ENCODE measurements at regions not wholly inside any gene's neighbourhood (a gene's known extent, or its start where the extent isn't known, plus 50 kb on each side); places are given as distances from the start of the nearest gene placed in this dataset.
"Not testable (repeated sequence)": the region's sequence is repeated elsewhere in the genome, so short reads cannot be mapped to it uniquely, and the experiment has no call there.

DNA sequence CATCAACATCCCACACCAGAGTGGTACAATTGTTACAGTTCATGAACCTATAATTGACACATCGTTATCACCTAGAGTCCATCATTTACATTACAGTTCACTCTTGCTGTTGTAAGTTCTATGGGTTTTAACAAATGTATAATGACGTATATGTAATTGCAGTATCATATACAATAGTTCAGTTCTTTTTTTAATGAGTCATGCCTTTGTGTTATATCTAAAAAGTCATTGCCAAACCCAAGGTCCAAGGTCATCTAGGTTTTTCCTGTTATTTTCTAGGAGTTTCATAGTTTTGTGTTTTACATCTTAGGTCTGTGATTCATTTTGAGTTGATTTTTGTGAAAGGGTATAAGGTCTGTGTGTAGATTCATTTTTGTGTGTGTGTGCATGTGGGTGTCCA is 160.9 kb upstream of the GALNT15 start:
- Histone ChIP-seq H3K56ac (ENCODE audit: insufficient read length, low read depth, low read length) (no peak overlapping the region), H2BK5ac (ENCODE audit: insufficient read length, low read length) (no peak overlapping the region), H3K23ac (ENCODE audit: insufficient read length, low read depth, low read length) (no peak overlapping the region), H3K79me1 (ENCODE audit: insufficient read depth, low read depth, low read length, poor library complexity, severe bottlenecking) (no peaks in the 10 kb centered on the region), H3K4me2 (ENCODE audit: insufficient read depth, insufficient read length, low read length) (no peak overlapping the region), H3K79me2 (ENCODE audit: insufficient read depth, low read length) (no peaks in the 10 kb centered on the region), H2BK12ac (ENCODE audit: insufficient read length, low read depth, low read length) (no peak overlapping the region), H2BK120ac (ENCODE audit: low read depth, low read length, poor library complexity, severe bottlenecking) (no peak overlapping the region), H3K14ac (ENCODE audit: insufficient read depth, low read length) (no peak overlapping the region), H2BK20ac (ENCODE audit: low read depth, low read length, poor library complexity, severe bottlenecking) (no peak overlapping the region), H3K23me2 (ENCODE audit: insufficient read length, low read depth, low read length, poor library complexity, severe bottlenecking) (no peaks in the 10 kb centered on the region), H3K4me1 (ENCODE audit: insufficient read depth, low read length) (no peaks in the 10 kb centered on the region), H3K27ac (ENCODE audit: insufficient read length, low read depth, low read length) (no peak overlapping the region), H2BK15ac (ENCODE audit: low read depth, low read length) (no peak overlapping the region), H4K20me1 (ENCODE audit: control insufficient read depth, insufficient read depth, insufficient read length) (no peaks in the 10 kb centered on the region), H4K5ac (ENCODE audit: insufficient read length, low read depth, low read length) (no peak overlapping the region), H2AFZ (ENCODE audit: low read length) (no peak overlapping the region), H3T11ph (ENCODE audit: low read length) (no peak overlapping the region), H3K9ac (ENCODE audit: extremely low read depth, insufficient read length, low read length) (no peak overlapping the region), H4K91ac (ENCODE audit: insufficient read length, low read depth, low read length) (no peak overlapping the region), H3K18ac (ENCODE audit: insufficient read length, low read depth, low read length) (no peak overlapping the region), H2AK5ac (ENCODE audit: insufficient read length, low read length) (no peak overlapping the region), H3K9me3 (ENCODE audit: control insufficient read depth, low read depth, low read length) (no peaks in the 10 kb centered on the region), H3K27me3 (ENCODE audit: insufficient read depth, low read length) (no peaks in the 10 kb centered on the region), H3K4ac (ENCODE audit: low read depth, low read length) (no peak overlapping the region), H4K8ac (replicated peaks; ENCODE audit: insufficient read length, low read depth, low read length) (no peak overlapping the region)
- peaks cover 0 to 6% of the 10 kb centered on the region in 2 experiments; a peak in 2 of 4 replicates for H3K4me1 Mint-ChIP-seq
- H3K4me3 Mint-ChIP-seq, result no peak overlapping the region
- no peak overlapping the region for H3K27ac Mint-ChIP-seq
- no peaks in the 10 kb centered on the region for H3K36me3 Mint-ChIP-seq (ENCODE audit: insufficient read depth in 1 of 3, low read depth in 3 of 3)
- no CpG with 5 or more reads among the region's 2 CpGs for WGBS (ENCODE audit: extremely low coverage, insufficient read length, low lambda C conversion rate)
- TF ChIP-seq CTCF (conservative IDR thresholded peaks at IDR 0.05), result no peak
- peaks cover 0 to 1% of the 10 kb centered on the region in 2 experiments; a peak in 2 of 5 replicates for H3K9me3 Mint-ChIP-seq
- peaks cover 2% of the 10 kb centered on the region for H3K27me3 Mint-ChIP-seq (ENCODE audit: low read depth)
- DNase-seq, result no peak

DNA sequence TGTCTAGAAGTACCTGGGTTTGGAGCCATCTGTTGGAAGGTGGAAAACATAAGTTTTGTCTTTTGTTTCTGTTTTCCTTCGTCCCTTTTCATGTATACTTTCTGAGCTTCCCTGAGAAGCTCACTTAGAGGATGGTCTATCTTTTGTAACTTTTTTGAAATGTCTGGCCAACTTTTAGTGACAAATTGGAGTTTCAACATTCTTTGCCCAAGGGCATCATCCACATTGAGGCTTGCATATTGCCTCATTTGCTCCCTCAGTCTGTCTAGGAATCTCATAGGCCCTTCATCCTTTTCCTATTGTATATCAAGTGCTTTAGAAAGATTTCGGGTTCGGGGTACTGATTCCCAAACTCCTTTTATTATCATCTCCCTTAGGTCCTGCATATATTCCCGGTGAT is 152.7 kb upstream of the GALNT15 start:
- H3K4ac ChIP-seq (ENCODE audit: low read depth, low read length); H3K23me2 ChIP-seq (ENCODE audit: insufficient read length, low read depth, low read length, poor library complexity, severe bottlenecking); H3K4me1 ChIP-seq (ENCODE audit: insufficient read depth, low read length); H3K9ac ChIP-seq (ENCODE audit: extremely low read depth, insufficient read length, low read length); H3K79me2 ChIP-seq (ENCODE audit: insufficient read depth, low read length); H3K27ac ChIP-seq (ENCODE audit: insufficient read length, low read depth, low read length); H2BK20ac ChIP-seq (ENCODE audit: low read depth, low read length, poor library complexity, severe bottlenecking); H3K4me1 Mint-ChIP-seq; H3K27ac Mint-ChIP-seq; H3K27me3 ChIP-seq (ENCODE audit: insufficient read depth, low read length); H3K14ac ChIP-seq (ENCODE audit: insufficient read depth, low read length); H2AFZ ChIP-seq (ENCODE audit: low read length); H3K4me3 Mint-ChIP-seq; H3K9me3 Mint-ChIP-seq; H2BK12ac ChIP-seq (ENCODE audit: insufficient read length, low read depth, low read length); H2BK5ac ChIP-seq (ENCODE audit: insufficient read length, low read length); H2BK15ac ChIP-seq (ENCODE audit: low read depth, low read length); DNase-seq; H4K8ac ChIP-seq (replicated peaks; ENCODE audit: insufficient read length, low read depth, low read length); H2AK5ac ChIP-seq (ENCODE audit: insufficient read length, low read length); H2BK120ac ChIP-seq (ENCODE audit: low read depth, low read length, poor library complexity, severe bottlenecking); H3T11ph ChIP-seq (ENCODE audit: low read length); H3K23ac ChIP-seq (ENCODE audit: insufficient read length, low read depth, low read length); H3K4me2 ChIP-seq (ENCODE audit: insufficient read depth, insufficient read length, low read length); H4K5ac ChIP-seq (ENCODE audit: insufficient read length, low read depth, low read length); H4K91ac ChIP-seq (ENCODE audit: insufficient read length, low read depth, low read length); H3K56ac ChIP-seq (ENCODE audit: insufficient read length, low read depth, low read length); H3K9me3 ChIP-seq (ENCODE audit: control insufficient read depth, low read depth, low read length); H3K79me1 ChIP-seq (ENCODE audit: insufficient read depth, low read depth, low read length, poor library complexity, severe bottlenecking); H3K18ac ChIP-seq (ENCODE audit: insufficient read length, low read depth, low read length); H4K20me1 ChIP-seq (ENCODE audit: control insufficient read depth, insufficient read depth, insufficient read length); H3K36me3 Mint-ChIP-seq (ENCODE audit: insufficient read depth in 1 of 3, low read depth in 3 of 3): not testable (repeated sequence)
- WGBS (ENCODE audit: extremely low coverage, insufficient read length, low lambda C conversion rate), result no CpG with 5 or more reads among the region's 4 CpGs
- H3K27me3 Mint-ChIP-seq (ENCODE audit: low read depth), result peaks cover 23% of the 10 kb centered on the region
